ENCODE measurements at regions not wholly inside any gene's neighbourhood (a gene's known extent, or its start where the extent isn't known, plus 50 kb on each side); places are given as distances from the start of the nearest gene placed in this dataset.

- H3K4me2 ChIP-seq (ENCODE audit: insufficient read depth, low read length), result no peak overlapping the region
- H3K27me3 ChIP-seq (ENCODE audit: insufficient read depth, low read length, poor library complexity), result no peaks in the 10 kb centered on the region
- no peaks in the 10 kb centered on the region for H3K79me2 ChIP-seq (ENCODE audit: insufficient read depth, low read length)
- no peak overlapping the region for H3K4me3 ChIP-seq (ENCODE audit: low read depth in 1 of 2, low read length in 2 of 2)
- no peak for TF ChIP-seq CTCF (IDR thresholded peaks at IDR 0.05; ENCODE audit: borderline replicate concordance, extremely low read depth, low read length, poor library complexity, severe bottlenecking)
- TF ChIP-seq EZH2 (IDR thresholded peaks at IDR 0.05; ENCODE audit: borderline replicate concordance, low read depth, low read length, severe bottlenecking), result no peak
- no peaks in the 10 kb centered on the region for H4K20me1 ChIP-seq (ENCODE audit: insufficient read depth, low read length)
- H3K4me1 ChIP-seq (ENCODE audit: insufficient read depth, low read length), result no peaks in the 10 kb centered on the region
- no peak overlapping the region for H3K9ac ChIP-seq (ENCODE audit: low read depth, low read length)
- no peak overlapping the region for H3K27ac ChIP-seq (ENCODE audit: low read length)
- H3K36me3 ChIP-seq (ENCODE audit: insufficient read depth, low read length), result no peaks in the 10 kb centered on the region
- DNase-seq (no peak), ATAC-seq (ENCODE audit: insufficient read depth, low read depth) (no peak)
- H2AFZ ChIP-seq (ENCODE audit: low read depth, low read length), result no peak overlapping the region
- no peaks in the 10 kb centered on the region for H3K9me3 ChIP-seq (ENCODE audit: insufficient read depth, low read length, severe bottlenecking)
Observed at GRCh38 chr14:51354846-51355245, 114.8 kb downstream of the TMX1 start.

GRCh38 chr14:51356381-51356780, 116.3 kb downstream of the TMX1 start:
- Histone ChIP-seq H4K20me1 (ENCODE audit: insufficient read depth, low read length) (no peaks in the 10 kb centered on the region), H3K4me1 (ENCODE audit: insufficient read depth, low read length) (no peaks in the 10 kb centered on the region), H3K27ac (ENCODE audit: low read length) (no peak overlapping the region), H3K27me3 (ENCODE audit: insufficient read depth, low read length, poor library complexity) (no peaks in the 10 kb centered on the region), H3K4me2 (ENCODE audit: insufficient read depth, low read length) (no peak overlapping the region), H3K9me3 (ENCODE audit: insufficient read depth, low read length, severe bottlenecking) (no peaks in the 10 kb centered on the region), H3K79me2 (ENCODE audit: insufficient read depth, low read length) (no peaks in the 10 kb centered on the region), H3K4me3 (ENCODE audit: low read depth in 1 of 2, low read length in 2 of 2) (no peak overlapping the region), H3K36me3 (ENCODE audit: insufficient read depth, low read length) (no peaks in the 10 kb centered on the region), H2AFZ (ENCODE audit: low read depth, low read length) (no peak overlapping the region), H3K9ac (ENCODE audit: low read depth, low read length) (no peak overlapping the region)
- no peak for DNase-seq
- ATAC-seq (ENCODE audit: insufficient read depth, low read depth), result no peak
- TF ChIP-seq EZH2 (IDR thresholded peaks at IDR 0.05; ENCODE audit: borderline replicate concordance, low read depth, low read length, severe bottlenecking) (no peak), CTCF (IDR thresholded peaks at IDR 0.05; ENCODE audit: borderline replicate concordance, extremely low read depth, low read length, poor library complexity, severe bottlenecking) (no peak)

GRCh38 chr14:51357250-51357649, 117.2 kb downstream of the TMX1 start:
- H2AFZ ChIP-seq (ENCODE audit: low read depth, low read length), result no peak overlapping the region
- H3K4me2 ChIP-seq (ENCODE audit: insufficient read depth, low read length), result no peak overlapping the region
- no peaks in the 10 kb centered on the region for H3K79me2 ChIP-seq (ENCODE audit: insufficient read depth, low read length)
- no peaks in the 10 kb centered on the region for H3K9me3 ChIP-seq (ENCODE audit: insufficient read depth, low read length, severe bottlenecking)
- H3K9ac ChIP-seq (ENCODE audit: low read depth, low read length), result no peak overlapping the region
- H4K20me1 ChIP-seq (ENCODE audit: insufficient read depth, low read length), result no peaks in the 10 kb centered on the region
- H3K4me3 ChIP-seq (ENCODE audit: low read depth in 1 of 2, low read length in 2 of 2), result no peak overlapping the region
- H3K27ac ChIP-seq (ENCODE audit: low read length), result no peak overlapping the region
- no peaks in the 10 kb centered on the region for H3K27me3 ChIP-seq (ENCODE audit: insufficient read depth, low read length, poor library complexity)
- DNase-seq, result no peak
- ATAC-seq (ENCODE audit: insufficient read depth, low read depth), result no peak
- TF ChIP-seq CTCF (IDR thresholded peaks at IDR 0.05; ENCODE audit: borderline replicate concordance, extremely low read depth, low read length, poor library complexity, severe bottlenecking), result no peak
- no peak for TF ChIP-seq EZH2 (IDR thresholded peaks at IDR 0.05; ENCODE audit: borderline replicate concordance, low read depth, low read length, severe bottlenecking)
- H3K4me1 ChIP-seq (ENCODE audit: insufficient read depth, low read length), result no peaks in the 10 kb centered on the region
- no peaks in the 10 kb centered on the region for H3K36me3 ChIP-seq (ENCODE audit: insufficient read depth, low read length)

- H3K9ac ChIP-seq (ENCODE audit: low read depth, low read length), result no peak overlapping the region
- no peak overlapping the region for H2AFZ ChIP-seq (ENCODE audit: low read depth, low read length)
- ATAC-seq (ENCODE audit: insufficient read depth, low read depth) (no peak), DNase-seq (no peak)
- H3K4me3 ChIP-seq (ENCODE audit: low read depth in 1 of 2, low read length in 2 of 2), result no peak overlapping the region
- H3K79me2 ChIP-seq (ENCODE audit: insufficient read depth, low read length), result no peaks in the 10 kb centered on the region
- H3K36me3 ChIP-seq (ENCODE audit: insufficient read depth, low read length), result no peaks in the 10 kb centered on the region
- no peak for TF ChIP-seq EZH2 (IDR thresholded peaks at IDR 0.05; ENCODE audit: borderline replicate concordance, low read depth, low read length, severe bottlenecking)
- TF ChIP-seq CTCF (IDR thresholded peaks at IDR 0.05; ENCODE audit: borderline replicate concordance, extremely low read depth, low read length, poor library complexity, severe bottlenecking), result no peak
- H3K4me2 ChIP-seq (ENCODE audit: insufficient read depth, low read length), result no peak overlapping the region
- no peaks in the 10 kb centered on the region for H3K9me3 ChIP-seq (ENCODE audit: insufficient read depth, low read length, severe bottlenecking)
- no peaks in the 10 kb centered on the region for H3K27me3 ChIP-seq (ENCODE audit: insufficient read depth, low read length, poor library complexity)
- no peak overlapping the region for H3K27ac ChIP-seq (ENCODE audit: low read length)
- H4K20me1 ChIP-seq (ENCODE audit: insufficient read depth, low read length), result no peaks in the 10 kb centered on the region
- no peaks in the 10 kb centered on the region for H3K4me1 ChIP-seq (ENCODE audit: insufficient read depth, low read length)
Observed at GRCh38 chr14:51360592-51360991, 120.5 kb downstream of the TMX1 start.
